ENCODE measurements at regions not wholly inside any gene's neighbourhood (a gene's known extent, or its start where the extent isn't known, plus 50 kb on each side); places are given as distances from the start of the nearest gene placed in this dataset.

GRCh38 chr16:73408311-73408710 lies 360.4 kb upstream of the ZFHX3 start:
- no peak for DNase-seq (ENCODE audit: low read depth, low spot score)
- Histone ChIP-seq H3K79me2 (ENCODE audit: insufficient read depth, low read length) (no peaks in the 10 kb centered on the region), H3K4me3 (replicated peaks in 1 of 2; ENCODE audit: low read depth in 1 of 2, low read length in 2 of 2) (no peak overlapping the region), H3K36me3 (ENCODE audit: control insufficient read depth in 1 of 2, insufficient read depth in 2 of 2, low read length in 2 of 2) (no peaks in the 10 kb centered on the region), H3K9ac (ENCODE audit: low read length) (no peak overlapping the region), H4K20me1 (ENCODE audit: insufficient read depth) (no peaks in the 10 kb centered on the region), H3K9me2 (ENCODE audit: insufficient read depth) (no peaks in the 10 kb centered on the region), H2AFZ (ENCODE audit: low read depth, low read length, poor library complexity, severe bottlenecking) (no peak overlapping the region), H3K9me3 (ENCODE audit: control insufficient read depth in 1 of 2, insufficient read depth in 1 of 2, low read depth in 1 of 2, low read length in 2 of 2) (no peaks in the 10 kb centered on the region), H3K4me2 (ENCODE audit: low read length) (no peak overlapping the region), H3K27ac (ENCODE audit: low read depth, low read length) (no peak overlapping the region), H3K27me3 (ENCODE audit: insufficient read depth, low read length) (peaks cover 43% of the 10 kb centered on the region), H3K4me1 (ENCODE audit: control insufficient read depth in 1 of 2, insufficient read depth in 2 of 2, low read length in 2 of 2) (no peaks in the 10 kb centered on the region)
- ChIA-PET RAD21 (ENCODE audit: low non-redundant PET in 1 of 2, low total read pairs in 2 of 2, uncharacterized antibody in 2 of 2, unreplicated experiment in 2 of 2) (no interaction called here), CTCF (no interaction called here), POLR2A (no interaction called here)
- intact Hi-C loops (cut with micrococcal nuclease) = no loop called here
- no TSS peak for BruUV-seq (replicated peaks)
- ATAC-seq = no peak
- no peak for TF ChIP-seq RAD21 (IDR thresholded peaks at IDR 0.05; ENCODE audit: low read depth)
- no peak for TF ChIP-seq FOSL1 (IDR thresholded peaks at IDR 0.05; ENCODE audit: low read depth)
- no peak for TF ChIP-seq ELF1 (IDR thresholded peaks at IDR 0.05; ENCODE audit: borderline replicate concordance, low read depth)
- TF ChIP-seq CBX3 (IDR thresholded peaks at IDR 0.05; ENCODE audit: low read depth) = no peak
- TF ChIP-seq POLR2AphosphoS5 (IDR thresholded peaks at IDR 0.05; ENCODE audit: low read depth, low read length) = no peak
- no peak for TF ChIP-seq MAX (IDR thresholded peaks at IDR 0.05)
- TF ChIP-seq SIN3A (IDR thresholded peaks at IDR 0.05; ENCODE audit: low read depth) = no peak
- no peak for TF ChIP-seq ZFX (IDR thresholded peaks at IDR 0.05)
- no peak for TF ChIP-seq JUND (IDR thresholded peaks at IDR 0.05)
- no peak for TF ChIP-seq SRF (IDR thresholded peaks at IDR 0.05; ENCODE audit: low read depth)
- TF ChIP-seq TCF7L2 (IDR thresholded peaks at IDR 0.05; ENCODE audit: borderline replicate concordance, extremely low read depth, insufficient read depth, insufficient read length) = no peak
- TF ChIP-seq CTCF (IDR thresholded peaks at IDR 0.05 in 2 of 3, conservative IDR thresholded peaks at IDR 0.05 in 1 of 3; ENCODE audit: borderline replicate concordance in 1 of 3, insufficient read depth in 1 of 3, low read depth in 2 of 3, low read length in 2 of 3) = no peak
- no peak for TF ChIP-seq CEBPB (IDR thresholded peaks at IDR 0.05; ENCODE audit: low read depth)
- no peak for TF ChIP-seq EZH2phosphoT487 (IDR thresholded peaks at IDR 0.05; ENCODE audit: borderline replicate concordance)
- TF ChIP-seq EZH2 (IDR thresholded peaks at IDR 0.05) = no peak
- TF ChIP-seq YY1 (IDR thresholded peaks at IDR 0.05; ENCODE audit: extremely low read depth, insufficient replicate concordance, low read depth, low read length) = no peak
- TF ChIP-seq ZNF274 (IDR thresholded peaks at IDR 0.05; ENCODE audit: low read depth, low read length) = no peak
- TF ChIP-seq POLR2A (IDR thresholded peaks at IDR 0.05; ENCODE audit: borderline replicate concordance, extremely low read depth, insufficient read depth, insufficient read length) = no peak
- TF ChIP-seq SP1 (IDR thresholded peaks at IDR 0.05; ENCODE audit: low read depth) = no peak
